CD14-positive monocyte (primary cell): ENCODE measurements at regions not wholly inside any gene's neighbourhood (a gene's known extent, or its start where the extent isn't known, plus 50 kb on each side); places are given as distances from the start of the nearest gene placed in this dataset.
"Not testable (repeated sequence)": the region's sequence is repeated elsewhere in the genome, so short reads cannot be mapped to it uniquely, and the experiment has no call there.

ENCODE experiments used
- DNase-seq, 3 donors: peaks; one replicate each; pipeline ENCODE4 v3.0.0-alpha.2; 2011 to 2022
- H2AFZ ChIP-seq: 2 replicates; pipeline ENCODE4 v1.6.0; 2012; ENCODE audit warnings: mild to moderate bottlenecking, low read depth, low read length, inconsistent platforms; ENCODE audit not compliant: insufficient read depth, poor library complexity, severe bottlenecking
- H3K27ac ChIP-seq, 2 donors: 1 replicate in 1 of 2; 2 replicates in 1 of 2; pipeline ENCODE4 v1.5.1; 2012 to 2013; ENCODE audit warnings: low read length in 2 of 2, control low read depth in 1 of 2, inconsistent platforms in 1 of 2, low read depth in 1 of 2, mild to moderate bottlenecking in 1 of 2
- H3K27me3 ChIP-seq, 2 donors: one replicate each; pipeline versions ENCODE4 v1.6.0 to v1.6.1; 2011 to 2013; ENCODE audit warnings: low read length in 2 of 2; ENCODE audit not compliant: control insufficient read depth in 2 of 2, insufficient read depth in 2 of 2
- H3K36me3 ChIP-seq, 2 donors: replicated peaks in 1 of 2; 1 replicate in 1 of 2; 2 replicates in 1 of 2; pipeline versions ENCODE4 v1.5.1 to v1.6.1; 2012 to 2013; ENCODE audit warnings: low read length in 2 of 2, control low read depth in 1 of 2, inconsistent platforms in 1 of 2, mild to moderate bottlenecking in 1 of 2; ENCODE audit not compliant: insufficient read depth in 2 of 2, control insufficient read depth in 1 of 2
- H3K4me1 ChIP-seq, 2 donors: 1 replicate in 1 of 2; 2 replicates in 1 of 2; pipeline versions ENCODE4 v1.5.1 to v1.6.1; 2012 to 2013; ENCODE audit warnings: low read length in 2 of 2, control low read depth in 1 of 2, inconsistent platforms in 1 of 2, mild to moderate bottlenecking in 1 of 2, moderate library complexity in 1 of 2; ENCODE audit not compliant: insufficient read depth in 2 of 2, control insufficient read depth in 1 of 2
- H3K4me2 ChIP-seq: replicated peaks from 2 replicates; pipeline ENCODE3; 2012; ENCODE audit warnings: low read length, moderate library complexity, mild to moderate bottlenecking; ENCODE audit not compliant: poor library complexity, severe bottlenecking; ENCODE audit errors: extremely low read depth
- H3K4me3 ChIP-seq, 3 experiments: fragments of 200-600 bp in 1 of 3; sonication (generic) in 1 of 3; replicated peaks in 1 of 3; 1 replicate in 2 of 3; 2 replicates in 1 of 3; pipeline ENCODE4 v1.5.1; 2011 to 2013; ENCODE audit warnings: low read length in 3 of 3, mild to moderate bottlenecking in 3 of 3, control low read depth in 2 of 3, low read depth in 2 of 3, inconsistent platforms in 1 of 3, moderate library complexity in 1 of 3
- H3K79me2 ChIP-seq: 2 replicates; pipeline ENCODE4 v1.6.0; 2012; ENCODE audit warnings: mild to moderate bottlenecking, control low read depth, inconsistent platforms, low read length, moderate library complexity; ENCODE audit not compliant: insufficient read depth
- H3K9ac ChIP-seq: 2 replicates; pipeline ENCODE4 v1.6.0; 2017; ENCODE audit warnings: low read length, mild to moderate bottlenecking; ENCODE audit not compliant: insufficient read depth, poor library complexity, severe bottlenecking
- H3K9me3 ChIP-seq, 2 donors: replicated peaks in 1 of 2; 1 replicate in 1 of 2; 2 replicates in 1 of 2; pipeline versions ENCODE4 v1.5.1 to v1.6.1; 2012 to 2013; ENCODE audit warnings: low read length in 2 of 2, control low read depth in 1 of 2; ENCODE audit not compliant: control insufficient read depth in 1 of 2, insufficient read depth in 1 of 2
- H4K20me1 ChIP-seq: 2 replicates; pipeline ENCODE4 v1.6.0; 2012; ENCODE audit warnings: mild to moderate bottlenecking, low read length, control low read depth, moderate library complexity; ENCODE audit not compliant: insufficient read depth
- H3K27ac Mint-ChIP-seq, 7 donors: one replicate each; pipeline ENCODE4 v1.8.0; 2020; ENCODE audit warnings: mild to moderate bottlenecking in 7 of 7, mixed read lengths in 7 of 7, moderate library complexity in 6 of 7, inconsistent platforms in 2 of 7
- H3K27me3 Mint-ChIP-seq, 3 donors: one replicate each; pipeline ENCODE4 v1.8.0; 2021 to 2022; ENCODE audit warnings: low read depth in 3 of 3, mild to moderate bottlenecking in 3 of 3, mixed read lengths in 3 of 3, moderate library complexity in 3 of 3, inconsistent platforms in 1 of 3
- H3K36me3 Mint-ChIP-seq, 2 donors: one replicate each; pipeline ENCODE4 v1.8.0; 2020; ENCODE audit warnings: mixed read lengths in 2 of 2, inconsistent platforms in 1 of 2, mild to moderate bottlenecking in 1 of 2
- H3K4me1 Mint-ChIP-seq: one replicate; pipeline ENCODE4 v1.8.0; 2020; ENCODE audit warnings: mild to moderate bottlenecking, mixed read lengths
- H3K4me3 Mint-ChIP-seq, 2 donors: one replicate each; pipeline ENCODE4 v1.8.0; 2020; ENCODE audit warnings: mild to moderate bottlenecking in 2 of 2, mixed read lengths in 2 of 2, moderate library complexity in 1 of 2
- H3K9me3 Mint-ChIP-seq, 7 donors: one replicate each; pipeline ENCODE4 v1.8.0; 2020 to 2022; ENCODE audit warnings: mixed read lengths in 7 of 7, mild to moderate bottlenecking in 6 of 7, moderate library complexity in 6 of 7, inconsistent platforms in 2 of 7
- WGBS: methylation state at CpG from one replicate; pipeline ENCODE4 v1.1.5; 2013; ENCODE audit warnings: missing lambda C conversion rate; ENCODE audit not compliant: insufficient coverage; 5-methylcytosine and 5-hydroxymethylcytosine counted together
- intact Hi-C, 2 donors: fragments of 100-400 bp; cut with micrococcal nuclease; formaldehyde crosslinking; loops; one replicate each; pipeline versions ENCODE4 v1.15.0 to v1.15.1; 2023
- TF ChIP-seq, protein P1 (sequence below): fragments of 200-600 bp; IDR thresholded peaks from one replicate; pipeline ENCODE4 v1.8.0; 2022; ENCODE audit warnings: antibody characterized with exemption, mild to moderate bottlenecking

DNA sequence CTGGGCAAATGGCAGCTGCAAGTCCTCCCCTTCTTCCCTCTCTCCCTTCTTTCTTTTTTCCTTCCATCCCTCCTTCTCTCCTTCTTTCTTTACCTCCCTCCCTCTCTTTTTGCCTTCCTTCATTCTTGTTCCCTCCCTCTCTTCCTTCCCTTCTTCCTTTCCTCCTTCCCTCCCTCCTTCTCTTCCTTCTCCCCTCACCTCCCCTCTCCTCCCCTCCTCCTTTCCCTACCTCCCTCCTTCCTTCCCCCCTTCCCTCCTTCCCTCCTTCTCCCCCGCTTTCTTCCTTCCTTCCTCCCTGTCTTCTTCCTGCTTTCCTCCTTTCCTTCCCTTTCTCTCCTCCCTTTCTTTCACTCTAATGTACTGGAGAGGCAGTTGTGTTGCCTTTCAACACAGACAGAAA lies 110.8 kb upstream of the SALL1 start:
- no CpG with 5 or more reads among the region's 1 CpG for WGBS
- Histone ChIP-seq H2AFZ (no peak overlapping the region), H3K79me2 (no peaks in the 10 kb centered on the region), H3K27ac (no peak overlapping the region), H3K9me3 (peaks cover 3 to 20% of the 10 kb centered on the region in 2 donors), H3K36me3 (no peaks in the 10 kb centered on the region), H4K20me1 (no peaks in the 10 kb centered on the region), H3K4me1 (no peaks in the 10 kb centered on the region), H3K9ac (no peak overlapping the region), H3K4me3 (no peak overlapping the region), H3K27me3 (no peaks in the 10 kb centered on the region), H3K4me2 (no peak overlapping the region)
- TF ChIP-seq, protein P1, sequence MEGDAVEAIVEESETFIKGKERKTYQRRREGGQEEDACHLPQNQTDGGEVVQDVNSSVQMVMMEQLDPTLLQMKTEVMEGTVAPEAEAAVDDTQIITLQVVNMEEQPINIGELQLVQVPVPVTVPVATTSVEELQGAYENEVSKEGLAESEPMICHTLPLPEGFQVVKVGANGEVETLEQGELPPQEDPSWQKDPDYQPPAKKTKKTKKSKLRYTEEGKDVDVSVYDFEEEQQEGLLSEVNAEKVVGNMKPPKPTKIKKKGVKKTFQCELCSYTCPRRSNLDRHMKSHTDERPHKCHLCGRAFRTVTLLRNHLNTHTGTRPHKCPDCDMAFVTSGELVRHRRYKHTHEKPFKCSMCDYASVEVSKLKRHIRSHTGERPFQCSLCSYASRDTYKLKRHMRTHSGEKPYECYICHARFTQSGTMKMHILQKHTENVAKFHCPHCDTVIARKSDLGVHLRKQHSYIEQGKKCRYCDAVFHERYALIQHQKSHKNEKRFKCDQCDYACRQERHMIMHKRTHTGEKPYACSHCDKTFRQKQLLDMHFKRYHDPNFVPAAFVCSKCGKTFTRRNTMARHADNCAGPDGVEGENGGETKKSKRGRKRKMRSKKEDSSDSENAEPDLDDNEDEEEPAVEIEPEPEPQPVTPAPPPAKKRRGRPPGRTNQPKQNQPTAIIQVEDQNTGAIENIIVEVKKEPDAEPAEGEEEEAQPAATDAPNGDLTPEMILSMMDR, result no peak
- Mint-ChIP-seq H3K4me1 (no peaks in the 10 kb centered on the region), H3K36me3 (no peaks in the 10 kb centered on the region), H3K27me3 (peaks cover 0 to 5% (median 1%) of the 10 kb centered on the region in 3 donors), H3K27ac (no peak overlapping the region), H3K9me3 (peaks cover 7 to 14% (median 11%) of the 10 kb centered on the region in 7 donors), H3K4me3 (no peak overlapping the region)
- intact Hi-C loops, result no loop called here
- no peak for DNase-seq

DNA sequence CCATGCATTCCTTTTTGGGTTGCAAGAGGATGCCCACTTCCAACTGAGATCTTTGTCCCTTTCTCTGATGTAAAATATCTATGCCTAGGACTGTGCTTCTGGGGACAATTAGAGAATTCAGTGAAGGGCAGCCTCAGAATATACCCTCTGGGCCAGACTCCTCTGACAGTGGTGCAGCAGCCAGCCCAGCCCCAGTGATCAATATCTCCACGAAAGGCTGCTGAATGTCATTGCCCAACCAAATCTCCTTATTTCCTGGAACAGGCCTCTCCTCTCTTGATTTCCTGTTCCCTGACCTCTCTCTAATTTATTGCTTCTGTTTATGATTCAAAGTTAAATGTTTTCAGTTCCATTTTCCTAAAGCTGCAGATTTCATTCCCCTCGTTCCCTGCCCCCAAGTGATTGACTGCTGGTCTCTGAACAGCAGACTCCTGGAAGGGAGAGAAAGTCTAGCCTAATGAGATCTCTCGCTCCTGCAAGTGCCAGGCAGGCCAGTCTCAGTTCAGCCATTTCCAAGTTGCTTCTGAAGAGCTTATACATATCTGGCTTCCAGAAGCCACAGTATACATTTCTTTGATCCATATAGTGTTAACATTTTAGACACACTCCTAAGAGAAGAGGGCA lies 104.4 kb upstream of the SALL1 start:
- Histone ChIP-seq H3K79me2 (no peaks in the 10 kb centered on the region), H3K27me3 (no peaks in the 10 kb centered on the region), H3K4me1 (no peaks in the 10 kb centered on the region), H3K27ac (no peak overlapping the region), H3K36me3 (no peaks in the 10 kb centered on the region), H2AFZ (no peak overlapping the region), H3K9ac (no peak overlapping the region), H3K9me3 (peaks cover 21% of the 10 kb centered on the region in 2 donors), H3K4me3 (no peak overlapping the region), H4K20me1 (no peaks in the 10 kb centered on the region), H3K4me2 (no peak overlapping the region)
- Mint-ChIP-seq H3K4me1 (no peaks in the 10 kb centered on the region), H3K4me3 (no peak overlapping the region), H3K27ac (no peak overlapping the region), H3K36me3 (no peaks in the 10 kb centered on the region), H3K27me3 (peaks cover 0 to 2% (median 0%) of the 10 kb centered on the region in 3 donors), H3K9me3 (peaks cover 8 to 23% (median 17%) of the 10 kb centered on the region in 7 donors)
- intact Hi-C loops, result no loop called here
- TF ChIP-seq, protein P1, result no peak
- DNase-seq, result no peak
- 77% methylated on average over 2 of the region's 3 CpGs for WGBS

DNA sequence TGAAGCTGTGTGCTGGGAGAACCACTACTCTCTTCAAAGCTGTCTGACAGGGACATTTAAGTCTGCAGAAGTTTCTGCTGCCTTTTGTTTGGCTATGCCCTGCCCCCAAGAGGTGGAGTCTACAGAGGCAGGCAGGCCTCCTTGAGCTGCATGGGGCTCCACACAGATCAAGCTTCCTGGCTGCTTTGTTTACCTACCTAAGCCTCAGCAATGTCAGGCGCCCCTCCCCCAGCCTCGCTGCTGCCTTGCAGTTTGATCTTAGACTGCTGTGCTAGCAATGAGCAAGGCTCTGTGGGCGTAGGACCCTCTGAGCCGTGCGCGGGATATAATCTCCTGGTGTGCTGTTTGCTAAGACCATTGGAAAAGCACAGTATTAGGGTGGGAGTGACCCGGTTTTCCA lies 103.3 kb upstream of the SALL1 start:
- H3K27ac ChIP-seq, H3K27ac Mint-ChIP-seq: not testable (repeated sequence)
- 98% methylated on average over 5 of the region's 7 CpGs for WGBS

More for the DNA sequence above, 103.3 kb upstream of the SALL1 start:
- H3K79me2 ChIP-seq, H3K4me3 Mint-ChIP-seq, intact Hi-C loops, DNase-seq, H3K27me3 ChIP-seq, H3K36me3 Mint-ChIP-seq, H3K4me2 ChIP-seq, H3K27me3 Mint-ChIP-seq, H4K20me1 ChIP-seq, H3K4me3 ChIP-seq, H3K4me1 ChIP-seq, H3K4me1 Mint-ChIP-seq, H3K9ac ChIP-seq, H3K36me3 ChIP-seq, H2AFZ ChIP-seq: not testable (repeated sequence)
- peaks cover 21% of the 10 kb centered on the region in 2 donors for H3K9me3 ChIP-seq
- H3K9me3 Mint-ChIP-seq, result peaks cover 9 to 23% (median 18%) of the 10 kb centered on the region in 7 donors
